ENCODE measurements at regions not wholly inside any gene's neighbourhood (a gene's known extent, or its start where the extent isn't known, plus 50 kb on each side); places are given as distances from the start of the nearest gene placed in this dataset.

DNA sequence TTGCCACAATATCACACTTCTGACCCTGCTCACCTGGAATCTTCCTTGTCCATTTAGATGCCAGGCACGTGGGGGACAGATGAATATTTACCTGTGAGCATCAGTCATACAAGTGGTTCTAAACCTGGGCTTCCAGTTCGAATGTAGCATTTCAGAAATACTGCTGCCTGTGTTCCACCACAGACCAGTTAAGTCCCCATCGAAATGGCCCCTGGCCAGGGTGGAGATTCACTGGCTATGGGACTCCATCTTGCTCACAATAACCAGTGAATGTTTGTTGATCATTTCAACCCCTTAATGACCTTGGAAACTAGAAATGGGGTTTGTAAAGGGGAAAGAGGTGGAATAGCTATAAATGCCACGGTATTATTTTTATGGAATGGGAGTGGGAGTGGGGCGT lies 73.8 kb downstream of the CLDN34 start:
- no peaks in the 10 kb centered on the region for H3K27me3 ChIP-seq
- no peak overlapping the region for H3K4me3 ChIP-seq
- no peak overlapping the region for H3K27ac ChIP-seq
- H3K4me1 ChIP-seq: peaks cover 12% of the 10 kb centered on the region
- no peak for DNase-seq (ENCODE audit: extremely low spot score in 2 of 2)
- no peak for TF ChIP-seq POLR2AphosphoS5 (IDR thresholded peaks at IDR 0.05; ENCODE audit: insufficient read depth in 1 of 2, low read depth in 1 of 2)
- no peak for TF ChIP-seq POLR2A (IDR thresholded peaks at IDR 0.05)
- TF ChIP-seq, protein P1, sequence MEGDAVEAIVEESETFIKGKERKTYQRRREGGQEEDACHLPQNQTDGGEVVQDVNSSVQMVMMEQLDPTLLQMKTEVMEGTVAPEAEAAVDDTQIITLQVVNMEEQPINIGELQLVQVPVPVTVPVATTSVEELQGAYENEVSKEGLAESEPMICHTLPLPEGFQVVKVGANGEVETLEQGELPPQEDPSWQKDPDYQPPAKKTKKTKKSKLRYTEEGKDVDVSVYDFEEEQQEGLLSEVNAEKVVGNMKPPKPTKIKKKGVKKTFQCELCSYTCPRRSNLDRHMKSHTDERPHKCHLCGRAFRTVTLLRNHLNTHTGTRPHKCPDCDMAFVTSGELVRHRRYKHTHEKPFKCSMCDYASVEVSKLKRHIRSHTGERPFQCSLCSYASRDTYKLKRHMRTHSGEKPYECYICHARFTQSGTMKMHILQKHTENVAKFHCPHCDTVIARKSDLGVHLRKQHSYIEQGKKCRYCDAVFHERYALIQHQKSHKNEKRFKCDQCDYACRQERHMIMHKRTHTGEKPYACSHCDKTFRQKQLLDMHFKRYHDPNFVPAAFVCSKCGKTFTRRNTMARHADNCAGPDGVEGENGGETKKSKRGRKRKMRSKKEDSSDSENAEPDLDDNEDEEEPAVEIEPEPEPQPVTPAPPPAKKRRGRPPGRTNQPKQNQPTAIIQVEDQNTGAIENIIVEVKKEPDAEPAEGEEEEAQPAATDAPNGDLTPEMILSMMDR (IDR thresholded peaks at IDR 0.05): no peak
- intact Hi-C loops (cut with DNase I): loop anchor here (10.0 kb wide), 1 partner anchor 1974 kb away; no protein-coding TSS in a partner anchor
- no peaks in the 10 kb centered on the region for H3K36me3 ChIP-seq
- no peaks in the 10 kb centered on the region for H3K9me3 ChIP-seq

DNA sequence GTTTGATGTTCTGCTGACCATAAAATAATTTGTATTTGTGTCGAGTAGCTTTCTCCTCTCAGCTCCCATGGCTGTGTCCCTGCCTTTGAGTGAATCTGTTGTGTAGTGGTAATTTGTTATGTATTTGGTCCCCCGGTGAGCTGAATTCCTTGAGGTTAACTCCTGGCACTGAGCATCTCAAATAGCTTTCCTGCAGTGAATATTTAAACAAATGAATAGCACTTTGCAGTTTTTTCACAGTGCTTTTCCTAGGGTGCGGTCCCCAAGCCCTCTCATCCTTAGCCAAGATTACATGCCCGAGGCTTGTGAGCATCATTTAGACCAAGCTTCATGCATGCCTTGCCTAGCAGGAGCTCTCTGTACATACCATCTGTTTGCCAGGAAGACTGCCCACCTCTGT lies 74.2 kb downstream of the CLDN34 start:
- Histone ChIP-seq H3K27me3 (no peaks in the 10 kb centered on the region), H3K4me3 (no peak overlapping the region), H3K9me3 (no peaks in the 10 kb centered on the region), H3K4me1 (peaks cover 12% of the 10 kb centered on the region), H3K36me3 (no peaks in the 10 kb centered on the region), H3K27ac (no peak overlapping the region)
- intact Hi-C loops (cut with DNase I): loop anchor here (10.0 kb wide), 1 partner anchor 1973 kb away; no protein-coding TSS in a partner anchor
- no peak for DNase-seq (ENCODE audit: extremely low spot score in 2 of 2)
- TF ChIP-seq POLR2A (IDR thresholded peaks at IDR 0.05): no peak
- TF ChIP-seq, protein P1 (IDR thresholded peaks at IDR 0.05): no peak
- TF ChIP-seq POLR2AphosphoS5 (IDR thresholded peaks at IDR 0.05; ENCODE audit: insufficient read depth in 1 of 2, low read depth in 1 of 2): no peak

DNA sequence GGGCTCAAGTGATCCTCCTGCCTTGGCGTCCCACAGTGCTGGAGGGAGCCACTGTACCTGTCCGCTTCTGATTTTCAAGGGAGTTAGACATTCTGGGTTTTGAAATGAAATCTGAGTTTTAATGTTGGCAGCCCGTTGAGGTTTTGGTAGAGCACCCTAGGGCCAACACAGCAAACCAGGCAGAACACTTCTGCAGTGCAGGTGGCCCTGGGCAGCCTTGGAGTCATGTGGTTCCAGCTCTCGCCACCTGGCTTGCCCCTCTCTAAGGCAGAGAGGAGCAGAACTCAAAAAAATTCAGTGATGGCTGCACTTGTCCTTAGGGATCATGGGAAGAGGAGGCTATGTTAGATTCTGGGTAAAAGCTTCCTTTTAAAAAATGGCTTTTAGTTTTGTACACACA lies 74.9 kb downstream of the CLDN34 start:
- Histone ChIP-seq H3K27me3 (no peaks in the 10 kb centered on the region), H3K4me3 (no peak overlapping the region), H3K9me3 (no peaks in the 10 kb centered on the region), H3K27ac (no peak overlapping the region), H3K4me1 (peaks cover 12% of the 10 kb centered on the region), H3K36me3 (no peaks in the 10 kb centered on the region)
- no peak for DNase-seq (ENCODE audit: extremely low spot score in 2 of 2)
- intact Hi-C loops (cut with DNase I): loop anchor here (10.0 kb wide), 1 partner anchor 1973 kb away; no protein-coding TSS in a partner anchor
- no peak for TF ChIP-seq POLR2AphosphoS5 (IDR thresholded peaks at IDR 0.05; ENCODE audit: insufficient read depth in 1 of 2, low read depth in 1 of 2)
- TF ChIP-seq POLR2A (IDR thresholded peaks at IDR 0.05): no peak
- TF ChIP-seq, protein P1 (IDR thresholded peaks at IDR 0.05): no peak

DNA sequence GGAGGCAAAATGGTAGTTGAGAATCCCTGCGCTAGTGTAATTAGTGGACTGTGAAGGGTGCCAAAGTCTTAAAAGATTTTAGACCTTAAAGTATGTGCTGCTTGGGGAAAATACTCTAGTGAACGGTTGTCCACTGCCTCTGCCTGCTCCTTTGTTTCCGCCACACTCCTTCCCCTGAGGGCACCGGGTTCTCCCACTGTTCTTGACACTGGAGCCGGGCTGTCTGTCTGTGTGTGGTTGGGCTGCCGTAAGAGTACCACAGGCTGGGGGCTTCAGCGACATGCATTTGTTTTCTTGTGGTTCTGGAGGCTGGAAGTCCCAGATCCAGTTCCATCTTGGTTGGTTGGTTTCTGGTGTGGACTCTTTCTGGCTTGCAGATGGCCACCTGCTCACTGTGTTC lies 76.2 kb downstream of the CLDN34 start:
- intact Hi-C loops (cut with DNase I): loop anchor here (10.0 kb wide), 1 partner anchor 1971 kb away; no protein-coding TSS in a partner anchor
- H3K27ac ChIP-seq: no peak overlapping the region
- peaks cover 17% of the 10 kb centered on the region for H3K4me1 ChIP-seq
- no peak for DNase-seq (ENCODE audit: extremely low spot score in 2 of 2)
- H3K9me3 ChIP-seq: no peaks in the 10 kb centered on the region
- no peak overlapping the region for H3K4me3 ChIP-seq
- H3K27me3 ChIP-seq: no peaks in the 10 kb centered on the region
- no peak for TF ChIP-seq POLR2A (IDR thresholded peaks at IDR 0.05)
- no peak for TF ChIP-seq POLR2AphosphoS5 (IDR thresholded peaks at IDR 0.05; ENCODE audit: insufficient read depth in 1 of 2, low read depth in 1 of 2)
- TF ChIP-seq, protein P1 (IDR thresholded peaks at IDR 0.05): no peak
- H3K36me3 ChIP-seq: no peaks in the 10 kb centered on the region

DNA sequence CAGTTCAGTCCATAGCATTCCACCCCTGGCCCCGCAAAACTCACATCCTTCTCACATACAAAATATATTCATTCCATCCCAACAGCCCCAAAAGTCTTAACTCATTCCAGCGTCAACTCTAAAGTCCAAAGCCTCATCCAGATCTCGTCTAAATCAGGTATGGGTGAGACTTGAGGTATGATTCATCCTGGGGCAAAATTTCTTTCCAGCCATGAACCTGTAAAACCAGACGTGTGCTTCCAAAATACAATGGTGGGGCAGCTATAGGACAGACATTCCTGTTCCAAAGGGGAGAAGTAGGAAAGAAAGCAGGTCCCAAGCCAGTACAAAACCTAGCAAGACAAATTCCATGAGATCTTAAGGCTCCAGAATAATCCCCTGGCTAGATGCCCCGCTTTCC lies 76.9 kb downstream of the CLDN34 start:
- DNase-seq (ENCODE audit: extremely low spot score in 2 of 2): no peak
- peaks cover 17% of the 10 kb centered on the region for H3K4me1 ChIP-seq

More for the DNA sequence above, 76.9 kb downstream of the CLDN34 start:
- no peaks in the 10 kb centered on the region for H3K36me3 ChIP-seq
- no peak for TF ChIP-seq POLR2AphosphoS5 (IDR thresholded peaks at IDR 0.05; ENCODE audit: insufficient read depth in 1 of 2, low read depth in 1 of 2)
- H3K9me3 ChIP-seq: no peaks in the 10 kb centered on the region
- no peak overlapping the region for H3K4me3 ChIP-seq
- no peak overlapping the region for H3K27ac ChIP-seq
- intact Hi-C loops (cut with DNase I): loop anchor here (10.0 kb wide), 1 partner anchor 1971 kb away; no protein-coding TSS in a partner anchor
- H3K27me3 ChIP-seq: no peaks in the 10 kb centered on the region
